GM18907 (cell line): ENCODE measurements at regions not wholly inside any gene's neighbourhood (a gene's known extent, or its start where the extent isn't known, plus 50 kb on each side); places are given as distances from the start of the nearest gene placed in this dataset.

Experiments
- ATAC-seq: cut with Tn5 transposase; IDR thresholded peaks from one replicate; pipeline ENCODE4 v1.9.1; 2021; ENCODE audit warnings: mild to moderate bottlenecking, moderate library complexity; ENCODE audit not compliant: unreplicated experiment

GRCh38 chr6:90436403-90436802 is 139.8 kb upstream of the BACH2 start:
- no peak for ATAC-seq

GRCh38 chr6:90435207-90435899 is 138.7 kb upstream of the BACH2 start:
- no peak for ATAC-seq

- ATAC-seq, result no peak
Measured at GRCh38 chr6:90434094-90434493, 137.5 kb upstream of the BACH2 start.

GRCh38 chr6:90432937-90433336 is 136.3 kb upstream of the BACH2 start:
- no peak for ATAC-seq

- ATAC-seq, result no peak
Measured at GRCh38 chr6:90432041-90432775, 135.6 kb upstream of the BACH2 start.

GRCh38 chr6:90431576-90431975 is 134.9 kb upstream of the BACH2 start:
- no peak for ATAC-seq

- no peak for ATAC-seq
Measured at GRCh38 chr6:90429713-90430112, 133.1 kb upstream of the BACH2 start.

GRCh38 chr6:90428514-90428913 is 131.9 kb upstream of the BACH2 start:
- ATAC-seq, result no peak

GRCh38 chr6:90425161-90425641 is 128.6 kb upstream of the BACH2 start:
- peak; percentile 99 for ATAC-seq

- ATAC-seq, result no peak
Measured at GRCh38 chr6:90424580-90424979, 127.9 kb upstream of the BACH2 start.

- no peak for ATAC-seq
Measured at GRCh38 chr6:90421666-90422065, 125.0 kb upstream of the BACH2 start.

GRCh38 chr6:90420500-90420899 is 123.9 kb upstream of the BACH2 start:
- ATAC-seq, result no peak

- no peak for ATAC-seq
Measured at GRCh38 chr6:90417385-90417784, 120.7 kb upstream of the BACH2 start.

GRCh38 chr6:90416322-90416721 is 119.7 kb upstream of the BACH2 start:
- no peak for ATAC-seq

GRCh38 chr6:90415178-90415577 is 118.5 kb upstream of the BACH2 start:
- no peak for ATAC-seq

GRCh38 chr6:90414352-90414751 is 117.7 kb upstream of the BACH2 start:
- ATAC-seq, result no peak

- ATAC-seq, result no peak
Measured at GRCh38 chr6:90413867-90414266, 117.2 kb upstream of the BACH2 start.

- no peak for ATAC-seq
Measured at GRCh38 chr6:90413396-90413795, 116.8 kb upstream of the BACH2 start.

GRCh38 chr6:90412538-90413369 is 116.1 kb upstream of the BACH2 start:
- ATAC-seq, result no peak

- peak; percentile 97 for ATAC-seq
Measured at GRCh38 chr6:90411292-90411781, 114.7 kb upstream of the BACH2 start.

- ATAC-seq, result no peak
Measured at GRCh38 chr6:90409700-90410099, 113.1 kb upstream of the BACH2 start.
